H1 (cell line): ENCODE measurements at regions not wholly inside any gene's neighbourhood (a gene's known extent, or its start where the extent isn't known, plus 50 kb on each side); places are given as distances from the start of the nearest gene placed in this dataset.

ENCODE experiments used
- CTCF ChIP-seq, 3 experiments: IDR thresholded peaks; 1 replicate in 2 of 3; 2 replicates in 1 of 3; pipeline versions ENCODE4 v1.5.1 to v1.6.1; 2011; ENCODE audit warnings: low read length in 3 of 3, mild to moderate bottlenecking in 3 of 3, inconsistent platforms in 2 of 3, low read depth in 1 of 3, moderate library complexity in 1 of 3; ENCODE audit not compliant: insufficient read depth in 1 of 3; ENCODE audit errors: control extremely low read depth in 1 of 3
- E2F6 ChIP-seq: IDR thresholded peaks from 2 replicates; pipeline ENCODE4 v1.6.1; 2012; ENCODE audit warnings: inconsistent platforms
- EP300 ChIP-seq, 2 experiments: IDR thresholded peaks; 1 replicate in 1 of 2; 2 replicates in 1 of 2; pipeline ENCODE4 v1.6.1; 2011 to 2012; ENCODE audit warnings: low read depth in 2 of 2, low read length in 2 of 2, mild to moderate bottlenecking in 2 of 2, borderline replicate concordance in 1 of 2, inconsistent platforms in 1 of 2, moderate library complexity in 1 of 2
- EZH2 ChIP-seq: fragments of 200-600 bp; sonication (generic); IDR thresholded peaks from 2 replicates; pipeline ENCODE4 v1.7.1; 2012; ENCODE audit warnings: low read depth, mild to moderate bottlenecking, moderate library complexity, low read length, inconsistent platforms; ENCODE audit not compliant: severe bottlenecking
- GABPA ChIP-seq: IDR thresholded peaks from 2 replicates; pipeline ENCODE4 v1.6.1; 2011; ENCODE audit warnings: mild to moderate bottlenecking, low read length, moderate library complexity, borderline replicate concordance; ENCODE audit not compliant: insufficient read depth
- GTF2F1 ChIP-seq: IDR thresholded peaks from 2 replicates; pipeline ENCODE4 v1.6.1; 2012; ENCODE audit warnings: low read depth, low read length, improper control_type of control experiment, borderline replicate concordance
- PHF8 ChIP-seq: fragments of 200-600 bp; sonication (generic); conservative IDR thresholded peaks from 2 replicates; pipeline ENCODE4 v1.7.1; 2012; ENCODE audit warnings: low read depth, mild to moderate bottlenecking, inconsistent platforms, low read length, moderate library complexity
- POLR2A ChIP-seq, 2 experiments: IDR thresholded peaks; 1 replicate in 1 of 2; 2 replicates in 1 of 2; pipeline ENCODE4 v1.6.1; 2011; ENCODE audit warnings: low read depth in 2 of 2, low read length in 2 of 2, mild to moderate bottlenecking in 2 of 2; ENCODE audit errors: control extremely low read depth in 1 of 2
- SP1 ChIP-seq: IDR thresholded peaks from 2 replicates; pipeline ENCODE4 v1.6.1; 2011; ENCODE audit warnings: low read depth, low read length
- TAF1 ChIP-seq: IDR thresholded peaks from 2 replicates; pipeline ENCODE4 v1.6.1; 2011; ENCODE audit warnings: mild to moderate bottlenecking, low read depth, low read length

- TF ChIP-seq CTCF (IDR thresholded peaks at IDR 0.05; ENCODE audit: control extremely low read depth in 1 of 3, insufficient read depth in 1 of 3, low read depth in 1 of 3, low read length in 3 of 3) = no peak
- no peak for TF ChIP-seq EP300 (IDR thresholded peaks at IDR 0.05; ENCODE audit: borderline replicate concordance in 1 of 2, low read depth in 2 of 2, low read length in 2 of 2)
- no peak for TF ChIP-seq SP1
- TF ChIP-seq EZH2 = no peak
- no peak for TF ChIP-seq TAF1
- TF ChIP-seq GTF2F1 = no peak
- no peak for TF ChIP-seq POLR2A (IDR thresholded peaks at IDR 0.05; ENCODE audit: control extremely low read depth in 1 of 2, low read depth in 2 of 2, low read length in 2 of 2)
- no peak for TF ChIP-seq PHF8
- no peak for TF ChIP-seq E2F6
- TF ChIP-seq GABPA = no peak
Observed at GRCh38 chr18:32877371-32877770, 104.5 kb upstream of the KLHL14 start.
